ENCODE measurements at regions not wholly inside any gene's neighbourhood (a gene's known extent, or its start where the extent isn't known, plus 50 kb on each side); places are given as distances from the start of the nearest gene placed in this dataset.

- H3K27me3 ChIP-seq: no peaks in the 10 kb centered on the region
- H3K9me3 ChIP-seq: no peaks in the 10 kb centered on the region
- TF ChIP-seq POLR2A (IDR thresholded peaks at IDR 0.05): no peak
- no peak for DNase-seq
- no peak for ATAC-seq
- H3K4me3 ChIP-seq: no peak overlapping the region
- intact Hi-C loops (cut with DNase I): no loop called here
- 15% methylated on average over 2 of the region's 2 CpGs for WGBS (ENCODE audit: insufficient coverage, low coverage, low lambda C conversion rate, missing lambda C conversion rate)
- no peaks in the 10 kb centered on the region for H3K4me1 ChIP-seq
- H3K27ac ChIP-seq: no peak overlapping the region
- H3K36me3 ChIP-seq: no peaks in the 10 kb centered on the region
Observed at GRCh38 chr10:106338486-106338885, 826.0 kb downstream of the SORCS1 start.

DNA sequence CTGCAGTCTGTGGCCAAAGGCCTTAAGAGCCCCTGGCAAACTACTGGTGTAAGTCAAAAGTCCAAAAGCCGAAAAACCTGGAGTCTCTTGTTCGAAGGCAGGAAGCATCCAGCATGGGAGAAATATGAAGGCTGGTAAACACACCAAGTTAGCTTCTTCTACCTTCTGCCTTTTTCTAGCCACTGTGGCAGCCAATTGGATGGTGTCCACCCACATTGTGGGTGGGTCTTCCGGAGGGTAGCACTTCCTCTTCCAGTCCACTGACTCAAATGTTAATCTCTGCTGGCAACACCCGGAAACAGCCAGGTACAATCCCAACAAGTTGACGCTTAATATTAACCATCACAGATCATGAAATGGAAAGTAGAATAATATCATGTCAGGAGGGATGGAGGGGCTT, 827.6 kb downstream of the SORCS1 start:
- H3K4me1 ChIP-seq: no peaks in the 10 kb centered on the region
- H3K9me3 ChIP-seq: no peaks in the 10 kb centered on the region
- 80% methylated on average over 3 of the region's 5 CpGs for WGBS (ENCODE audit: insufficient coverage, low coverage, low lambda C conversion rate, missing lambda C conversion rate)
- ATAC-seq: no peak
- no peak overlapping the region for H3K27ac ChIP-seq
- H3K27me3 ChIP-seq: no peaks in the 10 kb centered on the region
- intact Hi-C loops (cut with DNase I): no loop called here
- no peak for TF ChIP-seq POLR2A (IDR thresholded peaks at IDR 0.05)
- TF ChIP-seq, protein P1, sequence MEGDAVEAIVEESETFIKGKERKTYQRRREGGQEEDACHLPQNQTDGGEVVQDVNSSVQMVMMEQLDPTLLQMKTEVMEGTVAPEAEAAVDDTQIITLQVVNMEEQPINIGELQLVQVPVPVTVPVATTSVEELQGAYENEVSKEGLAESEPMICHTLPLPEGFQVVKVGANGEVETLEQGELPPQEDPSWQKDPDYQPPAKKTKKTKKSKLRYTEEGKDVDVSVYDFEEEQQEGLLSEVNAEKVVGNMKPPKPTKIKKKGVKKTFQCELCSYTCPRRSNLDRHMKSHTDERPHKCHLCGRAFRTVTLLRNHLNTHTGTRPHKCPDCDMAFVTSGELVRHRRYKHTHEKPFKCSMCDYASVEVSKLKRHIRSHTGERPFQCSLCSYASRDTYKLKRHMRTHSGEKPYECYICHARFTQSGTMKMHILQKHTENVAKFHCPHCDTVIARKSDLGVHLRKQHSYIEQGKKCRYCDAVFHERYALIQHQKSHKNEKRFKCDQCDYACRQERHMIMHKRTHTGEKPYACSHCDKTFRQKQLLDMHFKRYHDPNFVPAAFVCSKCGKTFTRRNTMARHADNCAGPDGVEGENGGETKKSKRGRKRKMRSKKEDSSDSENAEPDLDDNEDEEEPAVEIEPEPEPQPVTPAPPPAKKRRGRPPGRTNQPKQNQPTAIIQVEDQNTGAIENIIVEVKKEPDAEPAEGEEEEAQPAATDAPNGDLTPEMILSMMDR (IDR thresholded peaks at IDR 0.05): no peak
- DNase-seq: no peak
- H3K36me3 ChIP-seq: no peaks in the 10 kb centered on the region
- no peak overlapping the region for H3K4me3 ChIP-seq

DNA sequence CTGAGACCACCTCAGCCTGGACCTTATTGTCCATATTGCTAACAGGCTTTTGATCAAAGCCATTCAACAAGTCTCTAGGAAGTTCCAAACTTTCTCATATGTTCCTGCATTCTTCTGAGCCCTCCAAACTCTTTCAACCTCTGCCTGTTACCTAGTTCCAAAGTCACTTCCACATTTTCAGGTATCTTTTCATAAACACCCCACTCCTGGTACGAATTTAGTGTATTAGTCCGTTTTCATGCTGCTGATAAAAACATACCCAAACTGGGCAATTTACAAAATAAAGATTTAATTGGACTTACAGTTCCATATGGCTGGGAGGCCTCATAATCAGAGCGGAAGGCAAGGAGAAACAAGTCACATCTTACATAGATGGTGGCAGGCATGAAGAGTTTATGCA, 836.8 kb downstream of the SORCS1 start:
- Histone ChIP-seq H3K27me3 (no peaks in the 10 kb centered on the region), H3K4me3 (no peak overlapping the region), H3K4me1 (no peaks in the 10 kb centered on the region), H3K27ac (no peak overlapping the region), H3K36me3 (no peaks in the 10 kb centered on the region), H3K9me3 (no peaks in the 10 kb centered on the region)
- TF ChIP-seq, protein P1 (IDR thresholded peaks at IDR 0.05): no peak
- TF ChIP-seq POLR2A (IDR thresholded peaks at IDR 0.05): no peak
- no peak for DNase-seq
- intact Hi-C loops (cut with DNase I): no loop called here
- no peak for ATAC-seq
- WGBS (ENCODE audit: insufficient coverage, low coverage, low lambda C conversion rate, missing lambda C conversion rate): 59% methylated on average over 3 of the region's 3 CpGs

DNA sequence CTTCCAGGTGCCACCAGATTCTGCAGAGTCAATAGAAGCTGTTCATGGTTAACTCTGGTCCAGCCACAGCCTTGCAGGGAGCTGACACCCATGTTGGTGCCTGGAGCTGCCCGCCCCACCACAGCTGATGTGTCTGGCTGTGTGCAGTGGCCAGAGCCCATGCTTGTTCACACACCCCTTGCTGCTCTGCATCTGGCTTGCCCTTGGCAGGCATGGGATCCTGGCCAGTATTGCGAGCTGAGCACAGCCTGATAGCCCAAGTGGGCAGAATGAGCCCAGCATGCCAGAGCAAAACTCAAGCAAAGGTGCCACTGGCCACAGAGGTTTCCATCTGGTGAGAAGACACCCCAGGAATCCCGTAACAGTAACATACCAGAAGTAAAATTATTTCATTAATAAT, 843.6 kb downstream of the SORCS1 start:
- WGBS (ENCODE audit: insufficient coverage, low coverage, low lambda C conversion rate, missing lambda C conversion rate): 29% methylated on average over 1 of the region's 3 CpGs
- Histone ChIP-seq H3K4me3 (no peak overlapping the region), H3K27ac (no peak overlapping the region), H3K4me1 (no peaks in the 10 kb centered on the region), H3K27me3 (no peaks in the 10 kb centered on the region), H3K9me3 (no peaks in the 10 kb centered on the region), H3K36me3 (no peaks in the 10 kb centered on the region)
- intact Hi-C loops (cut with DNase I): no loop called here
- ATAC-seq: peak in 1 of 4 donors; percentile 30
- no peak for DNase-seq
- TF ChIP-seq, protein P1 (IDR thresholded peaks at IDR 0.05): no peak
- TF ChIP-seq POLR2A (IDR thresholded peaks at IDR 0.05): no peak

GRCh38 chr10:106320078-106320477, 844.4 kb downstream of the SORCS1 start:
- WGBS (ENCODE audit: insufficient coverage, low coverage, low lambda C conversion rate, missing lambda C conversion rate): 80% methylated on average over 1 of the region's 5 CpGs
- TF ChIP-seq, protein P1 (IDR thresholded peaks at IDR 0.05): no peak
- no peak for TF ChIP-seq POLR2A (IDR thresholded peaks at IDR 0.05)
- DNase-seq (no peak), ATAC-seq (no peak)
- no peak overlapping the region for H3K4me3 ChIP-seq
- no peaks in the 10 kb centered on the region for H3K36me3 ChIP-seq
- H3K4me1 ChIP-seq: no peaks in the 10 kb centered on the region
- H3K27ac ChIP-seq: no peak overlapping the region
- no peaks in the 10 kb centered on the region for H3K27me3 ChIP-seq
- no peaks in the 10 kb centered on the region for H3K9me3 ChIP-seq
- intact Hi-C loops (cut with DNase I): no loop called here

All from right lobe of liver (tissue), 6 donors.